Loucy (cell line): ENCODE measurements at regions not wholly inside any gene's neighbourhood (a gene's known extent, or its start where the extent isn't known, plus 50 kb on each side); places are given as distances from the start of the nearest gene placed in this dataset.

Experiments
- H2AFZ ChIP-seq: fragments of 200-600 bp; sonication (generic); 2 replicates; pipeline ENCODE4 v1.6.0; 2016; ENCODE audit warnings: antibody characterized with exemption, mild to moderate bottlenecking, low read length, moderate library complexity
- H3F3A ChIP-seq: fragments of 200-600 bp; 2 replicates; pipeline ENCODE4 v1.6.0; 2016; ENCODE audit warnings: antibody characterized with exemption, low read depth, mild to moderate bottlenecking
- H3K27me3 ChIP-seq: fragments of 200-600 bp; sonication (generic); 2 replicates; pipeline ENCODE4 v1.6.1; 2014; ENCODE audit warnings: low read length, mild to moderate bottlenecking; ENCODE audit not compliant: insufficient read depth, poor library complexity, severe bottlenecking
- H3K36me3 ChIP-seq: fragments of 200-600 bp; sonication (generic); 2 replicates; pipeline ENCODE4 v1.6.1; 2016; ENCODE audit warnings: low read length; ENCODE audit not compliant: insufficient read depth
- H3K4me1 ChIP-seq: fragments of 200-600 bp; sonication (generic); 2 replicates; pipeline ENCODE4 v1.5.1; 2014; ENCODE audit warnings: low read length, mild to moderate bottlenecking; ENCODE audit not compliant: insufficient read depth, poor library complexity, severe bottlenecking
- H3K4me2 ChIP-seq: fragments of 200-600 bp; sonication (generic); 2 replicates; pipeline ENCODE4 v1.6.0; 2014; ENCODE audit warnings: antibody characterized with exemption, low read length, low read depth, mild to moderate bottlenecking; ENCODE audit not compliant: poor library complexity, severe bottlenecking
- H3K4me3 ChIP-seq: fragments of 200-600 bp; sonication (generic); 2 replicates; pipeline ENCODE4 v1.5.1; 2014; ENCODE audit warnings: low read length, mild to moderate bottlenecking, mixed read lengths; ENCODE audit not compliant: poor library complexity, severe bottlenecking
- H3K79me2 ChIP-seq: fragments of 200-600 bp; sonication (generic); 2 replicates; pipeline ENCODE4 v1.6.1; 2014; ENCODE audit warnings: low read length; ENCODE audit not compliant: insufficient read depth
- H3K9ac ChIP-seq: fragments of 200-600 bp; sonication (generic); 2 replicates; pipeline ENCODE4 v1.6.0; 2014; ENCODE audit warnings: mild to moderate bottlenecking, low read depth, low read length, moderate library complexity; ENCODE audit not compliant: poor library complexity, severe bottlenecking
- H3K9me2 ChIP-seq: fragments of 200-600 bp; sonication (generic); replicated peaks from 2 replicates; pipeline ENCODE4 v1.6.1; 2016; ENCODE audit warnings: low read depth, low read length, mixed read lengths
- H3K9me3 ChIP-seq: fragments of 200-600 bp; sonication (generic); 2 replicates; pipeline ENCODE4 v1.6.1; 2014; ENCODE audit warnings: mild to moderate bottlenecking, antibody characterized with exemption, low read length, low read depth; ENCODE audit not compliant: insufficient read depth
- H4K20me1 ChIP-seq: fragments of 200-600 bp; sonication (generic); 2 replicates; pipeline ENCODE4 v1.6.0; 2014; ENCODE audit warnings: antibody characterized with exemption, low read length, mild to moderate bottlenecking; ENCODE audit not compliant: insufficient read depth, poor library complexity, severe bottlenecking
- EZH2phosphoT487 ChIP-seq: fragments of 200-600 bp; IDR thresholded peaks from 2 replicates; pipeline ENCODE4 v1.6.1; 2018; ENCODE audit warnings: antibody characterized with exemption, mild to moderate bottlenecking, moderate library complexity, borderline replicate concordance
- TF ChIP-seq, protein P1 (sequence below): fragments of 200-600 bp; sonication (generic); conservative IDR thresholded peaks from 2 replicates; pipeline ENCODE4 v1.5.1; 2014; ENCODE audit warnings: mild to moderate bottlenecking, antibody characterized with exemption, low read length

DNA sequence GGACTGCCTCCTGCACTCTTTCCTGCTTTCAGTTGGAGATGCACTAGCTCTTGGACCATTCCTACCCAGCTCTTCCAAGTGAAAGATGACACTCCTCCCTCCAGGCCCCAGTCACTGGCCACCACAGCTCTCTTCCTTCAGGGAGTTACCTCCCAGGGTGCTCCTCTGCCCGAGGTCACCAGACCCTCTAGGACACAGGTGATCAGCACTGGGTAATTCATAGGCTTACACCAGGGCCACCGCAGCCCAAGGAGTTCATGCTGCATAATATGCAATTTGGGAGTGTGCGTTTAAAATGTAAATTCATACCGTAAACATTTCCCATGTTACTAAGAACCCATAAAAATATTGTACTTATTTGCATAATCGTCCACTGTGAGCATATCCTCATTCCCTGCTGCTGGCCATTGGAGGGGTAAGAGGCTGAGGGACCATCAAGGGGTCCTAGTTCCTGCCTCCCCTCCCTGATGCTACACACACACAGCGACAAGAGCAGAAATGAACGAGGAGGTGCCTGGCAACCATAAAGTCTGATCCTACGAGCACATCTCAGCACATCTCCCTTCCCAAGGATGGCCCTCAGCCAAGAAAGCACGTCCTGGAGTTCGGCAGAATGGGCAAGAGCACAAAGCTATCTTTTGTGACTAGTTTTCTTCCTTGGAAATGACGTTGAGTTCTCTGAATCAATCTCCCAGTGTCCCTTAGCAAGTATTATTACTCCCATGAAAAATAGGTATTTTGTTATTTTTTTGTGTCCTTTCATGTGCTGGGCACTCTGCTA lies 222.9 kb upstream of the RAB4A start:
- Histone ChIP-seq H3K9me3 (no peaks in the 10 kb centered on the region), H3K9me2 (no peaks in the 10 kb centered on the region), H3K79me2 (no peaks in the 10 kb centered on the region), H3F3A (no peaks in the 10 kb centered on the region), H4K20me1 (no peaks in the 10 kb centered on the region), H3K36me3 (no peaks in the 10 kb centered on the region), H3K4me3 (no peak overlapping the region), H3K27me3 (no peaks in the 10 kb centered on the region), H3K4me2 (no peak overlapping the region), H3K4me1 (peaks cover 4% of the 10 kb centered on the region), H2AFZ (no peak overlapping the region), H3K9ac (no peak overlapping the region)
- no peak for TF ChIP-seq EZH2phosphoT487
- TF ChIP-seq, protein P1, sequence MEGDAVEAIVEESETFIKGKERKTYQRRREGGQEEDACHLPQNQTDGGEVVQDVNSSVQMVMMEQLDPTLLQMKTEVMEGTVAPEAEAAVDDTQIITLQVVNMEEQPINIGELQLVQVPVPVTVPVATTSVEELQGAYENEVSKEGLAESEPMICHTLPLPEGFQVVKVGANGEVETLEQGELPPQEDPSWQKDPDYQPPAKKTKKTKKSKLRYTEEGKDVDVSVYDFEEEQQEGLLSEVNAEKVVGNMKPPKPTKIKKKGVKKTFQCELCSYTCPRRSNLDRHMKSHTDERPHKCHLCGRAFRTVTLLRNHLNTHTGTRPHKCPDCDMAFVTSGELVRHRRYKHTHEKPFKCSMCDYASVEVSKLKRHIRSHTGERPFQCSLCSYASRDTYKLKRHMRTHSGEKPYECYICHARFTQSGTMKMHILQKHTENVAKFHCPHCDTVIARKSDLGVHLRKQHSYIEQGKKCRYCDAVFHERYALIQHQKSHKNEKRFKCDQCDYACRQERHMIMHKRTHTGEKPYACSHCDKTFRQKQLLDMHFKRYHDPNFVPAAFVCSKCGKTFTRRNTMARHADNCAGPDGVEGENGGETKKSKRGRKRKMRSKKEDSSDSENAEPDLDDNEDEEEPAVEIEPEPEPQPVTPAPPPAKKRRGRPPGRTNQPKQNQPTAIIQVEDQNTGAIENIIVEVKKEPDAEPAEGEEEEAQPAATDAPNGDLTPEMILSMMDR: no peak

GRCh38 chr1:229048896-229049295 lies 222.0 kb upstream of the RAB4A start:
- Histone ChIP-seq H2AFZ (no peak overlapping the region), H3K4me1 (no peaks in the 10 kb centered on the region), H3K79me2 (no peaks in the 10 kb centered on the region), H3K9me3 (no peaks in the 10 kb centered on the region), H3K9ac (no peak overlapping the region), H3F3A (no peaks in the 10 kb centered on the region), H3K27me3 (no peaks in the 10 kb centered on the region), H3K4me2 (no peak overlapping the region), H3K4me3 (no peak overlapping the region), H4K20me1 (no peaks in the 10 kb centered on the region), H3K9me2 (no peaks in the 10 kb centered on the region), H3K36me3 (no peaks in the 10 kb centered on the region)
- TF ChIP-seq, protein P1: no peak
- TF ChIP-seq EZH2phosphoT487: no peak

GRCh38 chr1:229056046-229056445 lies 214.9 kb upstream of the RAB4A start:
- H3K4me1 ChIP-seq: peaks cover 18% of the 10 kb centered on the region
- no peaks in the 10 kb centered on the region for H3K9me3 ChIP-seq
- no peak overlapping the region for H3K9ac ChIP-seq
- H3K36me3 ChIP-seq: no peaks in the 10 kb centered on the region
- no peak overlapping the region for H2AFZ ChIP-seq
- no peak overlapping the region for H3K4me3 ChIP-seq
- H3K9me2 ChIP-seq: no peaks in the 10 kb centered on the region
- no peak for TF ChIP-seq EZH2phosphoT487
- TF ChIP-seq, protein P1: no peak
- no peaks in the 10 kb centered on the region for H3K79me2 ChIP-seq
- no peaks in the 10 kb centered on the region for H4K20me1 ChIP-seq
- no peaks in the 10 kb centered on the region for H3F3A ChIP-seq
- H3K27me3 ChIP-seq: no peaks in the 10 kb centered on the region
- no peak overlapping the region for H3K4me2 ChIP-seq
